ENCODE measurements at regions not wholly inside any gene's neighbourhood (a gene's known extent, or its start where the extent isn't known, plus 50 kb on each side); places are given as distances from the start of the nearest gene placed in this dataset.
A peak's percentile ranks its signal among the peaks of the same experiment; 100 is the strongest.

DNA sequence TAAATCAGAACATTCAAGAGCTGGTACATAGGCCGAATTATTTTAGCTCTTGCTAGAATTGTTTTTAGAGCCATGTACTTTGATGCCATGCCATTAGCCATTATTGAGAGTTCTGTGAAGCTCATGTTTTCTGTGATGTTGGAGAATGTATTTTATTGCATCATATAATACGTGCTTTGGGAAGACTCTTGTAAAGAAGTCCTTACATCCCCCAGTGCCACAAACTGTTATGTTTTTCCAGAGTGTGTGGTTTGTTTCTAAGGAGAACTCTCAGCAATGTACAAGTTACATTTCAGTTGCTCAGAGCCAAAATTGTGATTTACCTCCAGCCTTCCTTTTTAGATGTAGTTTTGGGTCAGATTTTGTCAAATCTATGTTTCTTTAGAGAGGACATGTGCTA lies 148.6 kb downstream of the HAUS1 start:
- Histone ChIP-seq H3K4me1 (ENCODE audit: control insufficient read depth in 1 of 2, insufficient read depth in 2 of 2, low read length in 2 of 2) (peaks cover 9 to 10% of the 10 kb centered on the region in 2 donors), H3K36me3 (ENCODE audit: control insufficient read depth in 1 of 2, insufficient read depth in 2 of 2, low read length in 2 of 2) (no peaks in the 10 kb centered on the region), H3K4me3 (ENCODE audit: low read depth in 1 of 2, low read length in 2 of 2) (no peak overlapping the region), H3K9me3 (ENCODE audit: control insufficient read depth in 1 of 2, low read length in 2 of 2) (no peaks in the 10 kb centered on the region), H3K27me3 (ENCODE audit: low read depth, low read length) (no peaks in the 10 kb centered on the region), H3K27ac (ENCODE audit: low read length) (no peak overlapping the region)

DNA sequence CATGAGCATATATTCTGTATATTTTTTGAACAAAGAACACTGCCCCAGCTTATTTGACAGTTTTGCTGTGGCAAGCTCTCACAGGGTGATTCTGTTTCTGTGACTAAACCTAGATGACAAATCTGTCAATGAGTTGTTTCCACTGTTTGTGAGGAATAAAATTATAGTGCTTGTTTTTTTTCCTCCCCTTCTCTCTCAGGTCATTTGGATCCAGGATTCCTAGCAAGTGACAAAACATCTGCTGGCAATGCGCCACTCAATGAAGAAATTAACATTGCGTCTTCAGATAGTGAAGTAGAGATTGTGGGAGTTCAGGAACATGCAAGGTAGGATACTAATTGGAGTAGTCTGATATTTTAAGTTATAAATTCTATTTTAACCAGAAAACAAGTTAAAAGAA lies 149.3 kb downstream of the HAUS1 start:
- Histone ChIP-seq H3K4me3 (ENCODE audit: low read depth in 1 of 2, low read length in 2 of 2) (no peak overlapping the region), H3K27ac (ENCODE audit: low read length) (no peak overlapping the region), H3K27me3 (ENCODE audit: low read depth, low read length) (no peaks in the 10 kb centered on the region), H3K36me3 (ENCODE audit: control insufficient read depth in 1 of 2, insufficient read depth in 2 of 2, low read length in 2 of 2) (no peaks in the 10 kb centered on the region), H3K9me3 (ENCODE audit: control insufficient read depth in 1 of 2, low read length in 2 of 2) (no peaks in the 10 kb centered on the region), H3K4me1 (ENCODE audit: control insufficient read depth in 1 of 2, insufficient read depth in 2 of 2, low read length in 2 of 2) (peaks cover 9 to 10% of the 10 kb centered on the region in 2 donors)

DNA sequence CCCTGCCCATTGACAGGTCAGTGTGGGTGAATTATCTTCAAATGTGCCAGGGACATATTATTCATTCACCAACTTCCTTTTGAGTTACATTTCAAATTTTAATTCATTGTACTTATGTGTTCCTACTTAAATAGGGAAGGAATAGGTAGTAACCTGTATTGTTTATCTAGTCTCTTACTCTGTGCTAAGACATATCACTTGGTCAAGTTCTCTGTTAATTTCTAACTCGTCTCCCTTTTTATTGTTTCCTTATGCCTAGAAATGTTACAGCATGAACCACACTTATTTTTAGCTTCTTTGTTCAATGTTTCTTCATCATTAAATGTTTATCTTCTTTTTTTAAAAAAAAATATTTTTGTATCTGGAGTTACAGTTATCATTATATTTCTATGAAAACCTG lies 151.9 kb downstream of the HAUS1 start:
- Histone ChIP-seq H3K4me3 (ENCODE audit: low read depth in 1 of 2, low read length in 2 of 2) (no peak overlapping the region), H3K4me1 (ENCODE audit: control insufficient read depth in 1 of 2, insufficient read depth in 2 of 2, low read length in 2 of 2) (peaks cover 0 to 15% of the 10 kb centered on the region in 2 donors), H3K36me3 (ENCODE audit: control insufficient read depth in 1 of 2, insufficient read depth in 2 of 2, low read length in 2 of 2) (peaks cover 0 to 6% of the 10 kb centered on the region in 2 donors), H3K27me3 (ENCODE audit: low read depth, low read length) (no peaks in the 10 kb centered on the region), H3K9me3 (ENCODE audit: control insufficient read depth in 1 of 2, low read length in 2 of 2) (no peaks in the 10 kb centered on the region), H3K27ac (ENCODE audit: low read length) (no peak overlapping the region)

DNA sequence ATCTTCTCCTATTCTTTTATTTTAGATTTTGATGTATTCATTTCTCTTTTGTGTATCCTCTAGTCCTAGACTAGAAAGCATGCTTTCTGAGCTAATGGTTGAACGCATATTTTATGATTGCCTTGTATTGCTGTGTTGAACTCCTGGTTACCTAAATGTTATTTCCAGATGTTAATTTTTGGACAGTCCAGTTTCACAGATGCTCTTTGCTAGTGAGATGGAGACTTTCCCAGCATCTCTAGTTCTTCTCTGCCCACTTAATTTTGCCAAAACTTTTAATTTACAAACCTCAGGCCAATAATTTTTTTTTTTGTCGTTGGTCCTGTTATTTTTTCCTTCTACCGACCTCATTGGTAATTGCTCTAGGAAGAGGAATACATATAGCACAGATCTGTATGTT lies 153.2 kb downstream of the HAUS1 start:
- peaks cover 0 to 20% of the 10 kb centered on the region in 2 donors for H3K4me1 ChIP-seq (ENCODE audit: control insufficient read depth in 1 of 2, insufficient read depth in 2 of 2, low read length in 2 of 2)

DNA sequence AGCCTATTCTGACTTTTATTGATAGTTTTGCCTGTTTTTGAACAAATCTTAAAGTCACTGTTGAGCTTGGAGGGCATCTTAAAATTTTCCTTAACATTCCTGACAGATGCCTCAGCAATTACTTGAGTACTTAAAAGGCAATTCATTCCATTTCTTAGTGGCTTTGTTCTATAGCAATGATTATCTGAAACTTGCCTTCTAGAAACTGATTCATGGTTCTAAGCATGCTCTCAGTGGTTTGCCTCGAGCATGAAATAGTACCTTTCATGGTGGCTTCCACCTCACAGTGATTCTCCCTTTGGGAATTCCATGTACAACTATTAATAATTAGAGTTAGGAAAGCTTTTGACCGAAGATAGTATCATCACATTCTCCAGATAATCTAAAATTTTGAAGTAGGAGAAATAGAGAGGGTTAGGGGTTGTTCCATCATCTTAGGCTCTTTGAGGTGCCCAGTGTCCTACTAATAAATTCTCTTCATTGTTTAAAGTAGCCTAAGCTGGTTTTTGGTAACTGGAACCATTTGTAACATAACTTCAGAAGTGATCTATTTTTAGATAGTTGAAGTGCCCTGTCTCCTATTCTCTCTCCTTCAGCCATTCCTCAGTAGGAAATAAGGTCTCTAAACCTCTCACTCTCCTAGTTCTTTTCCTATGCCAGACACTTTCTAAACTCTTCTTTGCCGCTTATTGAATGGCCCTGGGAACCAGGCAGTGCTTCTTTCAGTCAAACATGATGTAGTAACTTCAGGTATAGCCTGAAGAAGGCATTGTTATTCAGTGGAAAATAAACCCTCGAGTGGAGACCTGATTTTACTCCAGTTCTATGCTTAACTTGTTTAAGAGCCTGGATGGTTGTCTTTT lies 156.1 kb downstream of the HAUS1 start:
- H3K9me3 ChIP-seq (ENCODE audit: control insufficient read depth in 1 of 2, low read length in 2 of 2), result no peaks in the 10 kb centered on the region
- H3K4me1 ChIP-seq (ENCODE audit: control insufficient read depth in 1 of 2, insufficient read depth in 2 of 2, low read length in 2 of 2), result peaks cover 5 to 27% of the 10 kb centered on the region in 2 donors
- no peak overlapping the region for H3K4me3 ChIP-seq (ENCODE audit: low read depth in 1 of 2, low read length in 2 of 2)
- H3K27ac ChIP-seq (ENCODE audit: low read length), result peak overlapping the region; percentile 56
- H3K36me3 ChIP-seq (ENCODE audit: control insufficient read depth in 1 of 2, insufficient read depth in 2 of 2, low read length in 2 of 2), result peaks cover 6 to 17% of the 10 kb centered on the region in 2 donors
- no peaks in the 10 kb centered on the region for H3K27me3 ChIP-seq (ENCODE audit: low read depth, low read length)

More for the DNA sequence above, 153.2 kb downstream of the HAUS1 start:
- Histone ChIP-seq H3K9me3 (ENCODE audit: control insufficient read depth in 1 of 2, low read length in 2 of 2) (no peaks in the 10 kb centered on the region), H3K4me3 (ENCODE audit: low read depth in 1 of 2, low read length in 2 of 2) (no peak overlapping the region), H3K27ac (ENCODE audit: low read length) (no peak overlapping the region), H3K27me3 (ENCODE audit: low read depth, low read length) (no peaks in the 10 kb centered on the region), H3K36me3 (ENCODE audit: control insufficient read depth in 1 of 2, insufficient read depth in 2 of 2, low read length in 2 of 2) (peaks cover 0 to 6% of the 10 kb centered on the region in 2 donors)

GRCh38 chr18:46260879-46261143 lies 156.6 kb downstream of the HAUS1 start:
- H3K4me3 ChIP-seq (ENCODE audit: low read depth in 1 of 2, low read length in 2 of 2), result no peak overlapping the region
- peaks cover 5 to 27% of the 10 kb centered on the region in 2 donors for H3K4me1 ChIP-seq (ENCODE audit: control insufficient read depth in 1 of 2, insufficient read depth in 2 of 2, low read length in 2 of 2)

DNA sequence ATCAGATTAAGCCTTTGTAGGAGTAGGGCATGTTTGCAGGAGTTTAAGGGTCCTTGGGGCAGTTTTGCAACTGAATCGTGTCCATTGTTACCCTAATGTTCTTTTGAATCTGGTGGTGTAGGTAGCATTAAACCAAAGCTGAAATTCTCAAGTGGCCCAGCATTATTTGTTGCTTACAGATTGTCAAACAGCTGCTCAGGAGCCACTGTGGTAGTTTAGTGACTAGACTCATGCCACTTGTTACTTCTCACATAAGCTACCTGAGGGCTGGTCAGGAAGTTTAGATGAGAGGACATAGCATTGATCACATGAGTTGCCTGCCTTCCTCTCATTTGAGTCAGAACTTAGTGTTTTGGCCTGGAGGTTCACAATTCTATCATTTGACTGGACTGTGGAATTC lies 157.6 kb downstream of the HAUS1 start:
- Histone ChIP-seq H3K4me3 (ENCODE audit: low read depth in 1 of 2, low read length in 2 of 2) (no peak overlapping the region), H3K27ac (ENCODE audit: low read length) (no peak overlapping the region), H3K36me3 (ENCODE audit: control insufficient read depth in 1 of 2, insufficient read depth in 2 of 2, low read length in 2 of 2) (peaks cover 6 to 21% of the 10 kb centered on the region in 2 donors), H3K27me3 (ENCODE audit: low read depth, low read length) (no peaks in the 10 kb centered on the region), H3K4me1 (ENCODE audit: control insufficient read depth in 1 of 2, insufficient read depth in 2 of 2, low read length in 2 of 2) (peaks cover 5 to 27% of the 10 kb centered on the region in 2 donors), H3K9me3 (ENCODE audit: control insufficient read depth in 1 of 2, low read length in 2 of 2) (no peaks in the 10 kb centered on the region)

More at GRCh38 chr18:46260879-46261143, 156.6 kb downstream of the HAUS1 start:
- peak overlapping the region; percentile 56 for H3K27ac ChIP-seq (ENCODE audit: low read length)
- H3K9me3 ChIP-seq (ENCODE audit: control insufficient read depth in 1 of 2, low read length in 2 of 2), result no peaks in the 10 kb centered on the region
- no peaks in the 10 kb centered on the region for H3K27me3 ChIP-seq (ENCODE audit: low read depth, low read length)
- H3K36me3 ChIP-seq (ENCODE audit: control insufficient read depth in 1 of 2, insufficient read depth in 2 of 2, low read length in 2 of 2), result peaks cover 6 to 21% of the 10 kb centered on the region in 2 donors

- no peaks in the 10 kb centered on the region for H3K27me3 ChIP-seq (ENCODE audit: low read depth, low read length)
- no peaks in the 10 kb centered on the region for H3K9me3 ChIP-seq (ENCODE audit: control insufficient read depth in 1 of 2, low read length in 2 of 2)
- H3K27ac ChIP-seq (ENCODE audit: low read length), result no peak overlapping the region
- peaks cover 6 to 21% of the 10 kb centered on the region in 2 donors for H3K36me3 ChIP-seq (ENCODE audit: control insufficient read depth in 1 of 2, insufficient read depth in 2 of 2, low read length in 2 of 2)
- H3K4me3 ChIP-seq (ENCODE audit: low read depth in 1 of 2, low read length in 2 of 2), result no peak overlapping the region
- peaks cover 5 to 27% of the 10 kb centered on the region in 2 donors for H3K4me1 ChIP-seq (ENCODE audit: control insufficient read depth in 1 of 2, insufficient read depth in 2 of 2, low read length in 2 of 2)
Observed at GRCh38 chr18:46262856-46263255, 158.7 kb downstream of the HAUS1 start.

GRCh38 chr18:46264255-46264654 lies 160.1 kb downstream of the HAUS1 start:
- Histone ChIP-seq H3K4me1 (ENCODE audit: control insufficient read depth in 1 of 2, insufficient read depth in 2 of 2, low read length in 2 of 2) (peaks cover 5 to 27% of the 10 kb centered on the region in 2 donors), H3K9me3 (ENCODE audit: control insufficient read depth in 1 of 2, low read length in 2 of 2) (no peaks in the 10 kb centered on the region), H3K36me3 (ENCODE audit: control insufficient read depth in 1 of 2, insufficient read depth in 2 of 2, low read length in 2 of 2) (peaks cover 6 to 21% of the 10 kb centered on the region in 2 donors), H3K27me3 (ENCODE audit: low read depth, low read length) (no peaks in the 10 kb centered on the region), H3K4me3 (ENCODE audit: low read depth in 1 of 2, low read length in 2 of 2) (no peak overlapping the region), H3K27ac (ENCODE audit: low read length) (no peak overlapping the region)

DNA sequence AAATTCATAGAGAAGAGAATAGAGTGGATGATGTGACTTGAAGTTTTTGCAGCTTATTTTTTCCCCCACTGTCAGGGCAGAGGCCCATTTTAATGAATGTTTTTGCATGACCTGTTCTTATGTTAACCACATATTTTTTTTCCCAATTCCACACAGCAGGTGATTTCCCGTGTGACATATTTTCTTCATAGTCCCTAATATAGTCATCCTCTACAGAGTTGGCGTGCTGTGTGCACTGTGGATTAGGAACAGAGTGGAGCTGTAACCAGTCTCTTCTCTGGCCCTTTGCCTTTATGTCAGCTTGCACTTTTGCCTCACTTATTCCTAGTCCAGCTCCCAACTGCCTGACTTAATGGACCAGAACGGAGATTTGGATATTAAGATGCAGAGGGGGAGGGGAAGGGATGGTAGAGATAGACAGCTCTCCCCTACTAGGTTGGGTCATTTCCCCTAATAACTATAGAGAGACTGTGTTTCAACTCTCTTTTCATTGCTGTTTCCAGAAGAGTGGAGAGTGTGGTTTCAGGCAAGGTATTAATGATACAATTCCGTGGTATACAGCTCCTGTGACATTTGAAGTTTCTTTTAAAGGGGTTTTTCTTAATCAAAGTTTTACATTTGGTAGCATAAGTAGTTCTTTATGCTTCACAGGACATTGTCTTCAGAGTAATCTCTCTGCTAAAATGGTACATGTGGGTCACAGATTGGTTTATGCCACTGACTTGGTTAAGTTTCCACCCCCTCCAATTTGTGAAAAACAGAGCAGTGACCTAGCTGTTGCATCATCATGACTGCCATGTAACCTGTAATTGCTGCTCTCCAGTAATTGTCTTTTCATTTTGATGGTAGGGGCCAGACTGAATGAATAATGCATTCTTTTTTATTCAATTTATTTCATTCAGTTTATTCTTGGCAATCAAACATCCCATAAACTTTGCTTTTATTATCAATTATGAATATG lies 161.3 kb downstream of the HAUS1 start:
- no peaks in the 10 kb centered on the region for H3K27me3 ChIP-seq (ENCODE audit: low read depth, low read length)
- H3K4me3 ChIP-seq (ENCODE audit: low read depth in 1 of 2, low read length in 2 of 2), result no peak overlapping the region
- H3K9me3 ChIP-seq (ENCODE audit: control insufficient read depth in 1 of 2, low read length in 2 of 2), result no peaks in the 10 kb centered on the region
- H3K36me3 ChIP-seq (ENCODE audit: control insufficient read depth in 1 of 2, insufficient read depth in 2 of 2, low read length in 2 of 2), result peaks cover 6 to 17% of the 10 kb centered on the region in 2 donors
- peaks cover 5 to 24% of the 10 kb centered on the region in 2 donors for H3K4me1 ChIP-seq (ENCODE audit: control insufficient read depth in 1 of 2, insufficient read depth in 2 of 2, low read length in 2 of 2)
- no peak overlapping the region for H3K27ac ChIP-seq (ENCODE audit: low read length)

- Histone ChIP-seq H3K27ac (ENCODE audit: low read length) (no peak overlapping the region), H3K4me3 (ENCODE audit: low read depth in 1 of 2, low read length in 2 of 2) (no peak overlapping the region), H3K4me1 (ENCODE audit: control insufficient read depth in 1 of 2, insufficient read depth in 2 of 2, low read length in 2 of 2) (peaks cover 5 to 15% of the 10 kb centered on the region in 2 donors), H3K36me3 (ENCODE audit: control insufficient read depth in 1 of 2, insufficient read depth in 2 of 2, low read length in 2 of 2) (peaks cover 6 to 15% of the 10 kb centered on the region in 2 donors), H3K9me3 (ENCODE audit: control insufficient read depth in 1 of 2, low read length in 2 of 2) (no peaks in the 10 kb centered on the region), H3K27me3 (ENCODE audit: low read depth, low read length) (no peaks in the 10 kb centered on the region)
Observed at GRCh38 chr18:46266473-46266872, 162.3 kb downstream of the HAUS1 start.

Data from muscle layer of duodenum (tissue), 2 donors.